ENCODE measurements at regions not wholly inside any gene's neighbourhood (a gene's known extent, or its start where the extent isn't known, plus 50 kb on each side); places are given as distances from the start of the nearest gene placed in this dataset.

DNA sequence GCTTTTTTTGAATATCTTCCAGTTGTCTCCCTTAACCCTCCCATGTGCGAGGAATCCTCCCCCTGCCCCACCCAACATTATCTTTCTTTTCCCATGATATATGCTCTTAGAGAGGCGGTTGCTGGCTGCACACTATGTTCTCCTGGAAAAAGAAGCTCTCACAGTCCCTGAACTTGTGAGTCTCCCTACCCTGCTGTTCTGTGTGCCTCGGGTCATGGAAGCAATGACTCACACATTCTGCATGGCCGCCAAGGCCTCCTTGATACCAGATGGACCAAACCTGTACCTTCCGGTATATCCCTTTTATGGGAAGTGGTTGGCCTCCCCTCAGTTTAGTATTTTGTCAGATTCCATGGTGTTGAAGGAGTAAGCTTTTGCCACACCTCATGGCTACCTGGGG is 705.4 kb downstream of the SLITRK6 start:
- Histone ChIP-seq H3K79me2 (ENCODE audit: insufficient read depth, low read depth, low read length) (no peaks in the 10 kb centered on the region), H3K4me3 (ENCODE audit: low read depth, low read length, poor library complexity, severe bottlenecking) (no peak overlapping the region), H3K36me3 (ENCODE audit: insufficient read depth, low read length) (no peaks in the 10 kb centered on the region), H2AFZ (ENCODE audit: low read length) (no peak overlapping the region), H3K4me1 (ENCODE audit: insufficient read depth, low read length, poor library complexity, severe bottlenecking) (no peaks in the 10 kb centered on the region), H3K9me3 (ENCODE audit: low read length) (no peaks in the 10 kb centered on the region), H3K27ac (ENCODE audit: low read depth, low read length, poor library complexity, severe bottlenecking) (no peak overlapping the region), H3K4me2 (ENCODE audit: low read length) (no peak overlapping the region), H3K9me2 (ENCODE audit: insufficient read depth, low read length) (no peaks in the 10 kb centered on the region), H4K20me1 (ENCODE audit: insufficient read depth, low read length) (no peaks in the 10 kb centered on the region)
- no TSS peak for BruUV-seq (replicated peaks)
- ChIA-PET CTCF (ENCODE audit: unreplicated experiment) (no interaction called here), POLR2A (no interaction called here)
- DNase-seq (ENCODE audit: low spot score), result no peak
- intact Hi-C loops (cut with micrococcal nuclease; ENCODE audit: unreplicated experiment), result no loop called here
- TF ChIP-seq, protein P1, sequence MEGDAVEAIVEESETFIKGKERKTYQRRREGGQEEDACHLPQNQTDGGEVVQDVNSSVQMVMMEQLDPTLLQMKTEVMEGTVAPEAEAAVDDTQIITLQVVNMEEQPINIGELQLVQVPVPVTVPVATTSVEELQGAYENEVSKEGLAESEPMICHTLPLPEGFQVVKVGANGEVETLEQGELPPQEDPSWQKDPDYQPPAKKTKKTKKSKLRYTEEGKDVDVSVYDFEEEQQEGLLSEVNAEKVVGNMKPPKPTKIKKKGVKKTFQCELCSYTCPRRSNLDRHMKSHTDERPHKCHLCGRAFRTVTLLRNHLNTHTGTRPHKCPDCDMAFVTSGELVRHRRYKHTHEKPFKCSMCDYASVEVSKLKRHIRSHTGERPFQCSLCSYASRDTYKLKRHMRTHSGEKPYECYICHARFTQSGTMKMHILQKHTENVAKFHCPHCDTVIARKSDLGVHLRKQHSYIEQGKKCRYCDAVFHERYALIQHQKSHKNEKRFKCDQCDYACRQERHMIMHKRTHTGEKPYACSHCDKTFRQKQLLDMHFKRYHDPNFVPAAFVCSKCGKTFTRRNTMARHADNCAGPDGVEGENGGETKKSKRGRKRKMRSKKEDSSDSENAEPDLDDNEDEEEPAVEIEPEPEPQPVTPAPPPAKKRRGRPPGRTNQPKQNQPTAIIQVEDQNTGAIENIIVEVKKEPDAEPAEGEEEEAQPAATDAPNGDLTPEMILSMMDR (conservative IDR thresholded peaks at IDR 0.05; ENCODE audit: low read length), result no peak
- TF ChIP-seq EZH2phosphoT487 (IDR thresholded peaks at IDR 0.05; ENCODE audit: borderline replicate concordance, low read depth, low read length), result no peak

DNA sequence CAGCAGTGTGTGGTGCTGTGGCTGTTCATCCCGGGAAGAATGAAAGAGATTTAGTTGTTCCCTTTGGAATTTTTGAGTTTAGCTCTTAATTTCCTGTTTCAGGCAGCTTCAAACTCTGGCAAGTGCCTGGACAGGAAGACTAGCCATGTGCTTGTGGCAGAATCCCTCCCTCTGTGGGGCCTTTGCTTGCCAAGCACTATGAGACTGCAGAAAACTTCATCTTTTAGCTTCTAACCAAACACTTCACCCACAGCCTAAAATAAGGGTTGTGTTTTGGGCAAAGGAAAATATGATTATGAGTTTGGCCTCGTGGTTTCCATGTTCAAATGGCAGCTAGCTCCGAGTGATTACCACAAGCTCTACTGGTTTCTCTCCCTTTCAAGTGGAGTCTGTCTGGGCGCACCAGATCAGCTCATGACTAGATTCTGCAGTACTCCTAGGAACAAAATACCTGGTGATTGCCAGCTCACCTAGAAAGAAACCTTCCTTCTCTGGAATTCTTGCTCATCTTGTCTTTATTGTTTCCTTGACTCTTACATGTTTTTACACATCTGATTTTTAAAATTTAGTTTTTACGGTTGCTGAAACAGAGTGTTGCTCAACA is 707.5 kb downstream of the SLITRK6 start:
- ChIA-PET CTCF (ENCODE audit: unreplicated experiment) (no interaction called here), POLR2A (interaction anchor here (0.6 to 1.0 kb wide), 3 partner anchors 33 to 228 kb away, joined by 3 read pairs; no protein-coding TSS in a partner anchor)
- TF ChIP-seq, protein P1 (conservative IDR thresholded peaks at IDR 0.05; ENCODE audit: low read length), result no peak
- TF ChIP-seq EZH2phosphoT487 (IDR thresholded peaks at IDR 0.05; ENCODE audit: borderline replicate concordance, low read depth, low read length), result no peak
- Histone ChIP-seq H3K9me3 (ENCODE audit: low read length) (no peaks in the 10 kb centered on the region), H4K20me1 (ENCODE audit: insufficient read depth, low read length) (no peaks in the 10 kb centered on the region), H3K79me2 (ENCODE audit: insufficient read depth, low read depth, low read length) (no peaks in the 10 kb centered on the region), H3K9me2 (ENCODE audit: insufficient read depth, low read length) (no peaks in the 10 kb centered on the region), H2AFZ (ENCODE audit: low read length) (no peak overlapping the region), H3K36me3 (ENCODE audit: insufficient read depth, low read length) (no peaks in the 10 kb centered on the region), H3K4me3 (ENCODE audit: low read depth, low read length, poor library complexity, severe bottlenecking) (no peak overlapping the region), H3K4me1 (ENCODE audit: insufficient read depth, low read length, poor library complexity, severe bottlenecking) (no peaks in the 10 kb centered on the region), H3K27ac (ENCODE audit: low read depth, low read length, poor library complexity, severe bottlenecking) (no peak overlapping the region), H3K4me2 (ENCODE audit: low read length) (no peak overlapping the region)
- intact Hi-C loops (cut with micrococcal nuclease; ENCODE audit: unreplicated experiment), result no loop called here
- BruUV-seq (replicated peaks), result no TSS peak
- DNase-seq (ENCODE audit: low spot score), result no peak

DNA sequence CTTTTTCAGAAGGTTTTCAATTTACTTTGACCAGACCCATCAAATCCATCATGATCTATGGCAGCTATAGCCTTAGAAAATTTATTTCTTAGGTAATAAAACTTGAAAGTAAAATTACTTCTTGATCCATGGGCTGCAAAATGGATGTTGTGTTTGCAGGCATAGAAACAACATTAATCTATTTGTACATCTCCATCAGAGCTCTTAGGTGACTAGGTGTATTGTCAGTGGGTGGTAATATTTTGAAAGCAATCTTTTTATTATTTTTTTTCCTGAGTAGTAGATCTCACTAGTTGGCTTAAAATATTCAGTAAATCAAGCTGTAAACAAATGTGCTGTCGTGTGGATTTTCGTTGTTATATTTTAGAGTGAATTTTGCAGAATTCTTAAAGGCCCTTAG is 710.0 kb downstream of the SLITRK6 start:
- CTCF ChIA-PET (ENCODE audit: unreplicated experiment), result no interaction called here
- BruUV-seq (replicated peaks), result no TSS peak
- Histone ChIP-seq H2AFZ (ENCODE audit: low read length) (no peak overlapping the region), H4K20me1 (ENCODE audit: insufficient read depth, low read length) (no peaks in the 10 kb centered on the region), H3K79me2 (ENCODE audit: insufficient read depth, low read depth, low read length) (no peaks in the 10 kb centered on the region), H3K4me1 (ENCODE audit: insufficient read depth, low read length, poor library complexity, severe bottlenecking) (no peaks in the 10 kb centered on the region), H3K4me3 (ENCODE audit: low read depth, low read length, poor library complexity, severe bottlenecking) (no peak overlapping the region), H3K9me3 (ENCODE audit: low read length) (no peaks in the 10 kb centered on the region), H3K27ac (ENCODE audit: low read depth, low read length, poor library complexity, severe bottlenecking) (no peak overlapping the region), H3K36me3 (ENCODE audit: insufficient read depth, low read length) (no peaks in the 10 kb centered on the region), H3K9me2 (ENCODE audit: insufficient read depth, low read length) (no peaks in the 10 kb centered on the region), H3K4me2 (ENCODE audit: low read length) (no peak overlapping the region)
- DNase-seq (ENCODE audit: low spot score), result no peak
- POLR2A ChIA-PET, result no interaction called here
- intact Hi-C loops (cut with micrococcal nuclease; ENCODE audit: unreplicated experiment), result no loop called here
- TF ChIP-seq, protein P1 (conservative IDR thresholded peaks at IDR 0.05; ENCODE audit: low read length), result no peak
- no peak for TF ChIP-seq EZH2phosphoT487 (IDR thresholded peaks at IDR 0.05; ENCODE audit: borderline replicate concordance, low read depth, low read length)
